Upper lobe of left lung (tissue), 6 donors: ENCODE measurements at regions not wholly inside any gene's neighbourhood (a gene's known extent, or its start where the extent isn't known, plus 50 kb on each side); places are given as distances from the start of the nearest gene placed in this dataset.
"Not testable (repeated sequence)": the region's sequence is repeated elsewhere in the genome, so short reads cannot be mapped to it uniquely, and the experiment has no call there.

Source experiments
- ATAC-seq, 2 donors: fragments of 200-7000 bp; cut with Tn5 transposase; one replicate each; pipeline ENCODE4 v1.9.1; 2022; ENCODE audit warnings: mild to moderate bottlenecking in 2 of 2, moderate library complexity in 2 of 2; ENCODE audit not compliant: low FRiP score in 2 of 2
- DNase-seq, 2 donors: peaks; one replicate each; pipeline ENCODE4 v3.0.0-alpha.2; 2019 to 2020
- H3K27ac ChIP-seq, 4 donors: fragments of 200-600 bp; sonication (generic); one replicate each; pipeline ENCODE4 v1.5.1; 2016 to 2019
- H3K27me3 ChIP-seq, 4 donors: fragments of 200-600 bp; sonication (generic); one replicate each; pipeline ENCODE4 v1.5.1; 2017 to 2019
- H3K36me3 ChIP-seq, 4 donors: fragments of 200-600 bp; sonication (generic); one replicate each; pipeline ENCODE4 v1.5.1; 2016 to 2019
- H3K4me1 ChIP-seq, 4 donors: fragments of 200-600 bp; sonication (generic); one replicate each; pipeline ENCODE4 v1.5.1; 2018 to 2019
- H3K4me3 ChIP-seq, 4 donors: fragments of 200-600 bp; sonication (generic); one replicate each; pipeline ENCODE4 v1.5.1; 2017 to 2019; ENCODE audit warnings: mild to moderate bottlenecking in 2 of 4, moderate library complexity in 1 of 4
- H3K9me3 ChIP-seq, 4 donors: fragments of 200-600 bp; sonication (generic); one replicate each; pipeline ENCODE4 v1.5.1; 2018 to 2019
- EP300 ChIP-seq, 4 donors: sonication (generic); formaldehyde crosslinking; IDR thresholded peaks; one replicate each; pipeline ENCODE4 v1.5.1; 2017; ENCODE audit warnings: antibody characterized with exemption in 4 of 4, control low read depth in 2 of 4
- POLR2AphosphoS5 ChIP-seq, 2 donors: sonication (generic); formaldehyde crosslinking; IDR thresholded peaks; one replicate each; pipeline ENCODE4 v1.5.1; 2017; ENCODE audit warnings: antibody characterized with exemption in 2 of 2
- WGBS, 2 donors: methylation state at CpG; one replicate each; pipeline ENCODE4 v1.1.5; 2017 to 2018; 5-methylcytosine and 5-hydroxymethylcytosine counted together
- TF ChIP-seq, protein P1 (sequence below), 6 experiments: fragments of 450-650 bp in 4 of 6; fragments of 200-600 bp in 2 of 6; sonication (generic) in 2 of 6; IDR thresholded peaks; one replicate each; pipeline ENCODE4 v1.5.1; 2016 to 2019; ENCODE audit warnings: antibody characterized with exemption in 6 of 6
- donor health status: DM: no; HTN: no; CAD: no; lungs with moderate emphysema.
- donor health status: DM: no; HTN: yes; CAD: no; lungs with severe emphysema.

DNA sequence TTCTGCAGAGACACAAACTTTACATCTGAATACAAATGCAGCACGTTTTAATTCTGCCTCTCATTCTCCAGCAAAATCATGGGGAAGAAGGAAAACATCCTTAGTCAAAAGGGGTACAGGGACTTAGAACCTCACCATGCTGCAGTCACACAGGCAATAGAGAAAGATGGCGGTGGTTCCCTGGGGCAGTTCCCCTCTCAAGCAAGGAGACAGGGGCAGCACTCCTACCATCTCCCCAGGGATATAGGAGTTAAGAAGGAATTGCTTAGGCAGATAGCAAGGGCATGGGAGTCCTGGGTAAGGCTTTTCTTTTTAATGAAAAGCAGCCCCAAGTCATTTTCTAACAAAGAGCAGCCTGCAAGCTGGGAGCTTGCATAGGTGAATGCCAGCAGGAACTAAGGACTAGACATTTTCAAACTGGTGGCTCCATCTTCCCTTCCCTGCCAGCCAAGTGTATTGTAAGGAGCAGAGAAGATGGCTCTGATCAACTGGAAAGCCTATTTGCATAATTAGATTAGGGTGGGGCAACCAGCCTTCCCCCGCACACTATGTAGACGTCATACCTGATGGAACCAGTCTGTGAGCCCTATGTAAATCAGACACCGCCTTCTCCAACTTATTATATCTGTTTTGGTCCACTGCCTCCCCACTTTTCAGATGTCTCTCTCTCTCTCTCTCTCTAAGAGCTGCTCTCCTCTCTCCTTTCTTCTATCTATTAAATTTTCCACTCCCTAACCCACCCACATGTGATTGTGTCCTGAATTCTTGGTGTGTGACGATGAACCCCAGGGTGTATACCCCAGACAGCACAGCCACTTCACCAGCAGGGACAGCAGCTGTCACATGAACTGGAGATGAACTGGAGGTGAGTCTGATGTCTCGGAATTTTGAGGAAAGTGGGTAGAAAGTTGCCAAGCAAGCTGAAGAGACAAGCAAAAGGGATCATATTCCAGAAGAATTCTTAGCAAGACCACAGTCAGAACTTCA lies 514.5 kb downstream of the IRS2 start:
- Histone ChIP-seq H3K4me1 (peaks cover 0 to 8% (median 3%) of the 10 kb centered on the region in 4 donors), H3K27me3 (no peaks in the 10 kb centered on the region), H3K4me3 (no peak overlapping the region), H3K27ac (peak overlapping the region in 2 of 4 donors; percentile 1 to 28), H3K36me3 (no peaks in the 10 kb centered on the region), H3K9me3 (no peaks in the 10 kb centered on the region)
- DNase-seq, result no peak
- TF ChIP-seq, protein P1, sequence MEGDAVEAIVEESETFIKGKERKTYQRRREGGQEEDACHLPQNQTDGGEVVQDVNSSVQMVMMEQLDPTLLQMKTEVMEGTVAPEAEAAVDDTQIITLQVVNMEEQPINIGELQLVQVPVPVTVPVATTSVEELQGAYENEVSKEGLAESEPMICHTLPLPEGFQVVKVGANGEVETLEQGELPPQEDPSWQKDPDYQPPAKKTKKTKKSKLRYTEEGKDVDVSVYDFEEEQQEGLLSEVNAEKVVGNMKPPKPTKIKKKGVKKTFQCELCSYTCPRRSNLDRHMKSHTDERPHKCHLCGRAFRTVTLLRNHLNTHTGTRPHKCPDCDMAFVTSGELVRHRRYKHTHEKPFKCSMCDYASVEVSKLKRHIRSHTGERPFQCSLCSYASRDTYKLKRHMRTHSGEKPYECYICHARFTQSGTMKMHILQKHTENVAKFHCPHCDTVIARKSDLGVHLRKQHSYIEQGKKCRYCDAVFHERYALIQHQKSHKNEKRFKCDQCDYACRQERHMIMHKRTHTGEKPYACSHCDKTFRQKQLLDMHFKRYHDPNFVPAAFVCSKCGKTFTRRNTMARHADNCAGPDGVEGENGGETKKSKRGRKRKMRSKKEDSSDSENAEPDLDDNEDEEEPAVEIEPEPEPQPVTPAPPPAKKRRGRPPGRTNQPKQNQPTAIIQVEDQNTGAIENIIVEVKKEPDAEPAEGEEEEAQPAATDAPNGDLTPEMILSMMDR (IDR thresholded peaks at IDR 0.05), result no peak
- TF ChIP-seq POLR2AphosphoS5 (IDR thresholded peaks at IDR 0.05) (no peak), EP300 (IDR thresholded peaks at IDR 0.05) (no peak)
- no peak for ATAC-seq
- WGBS, 2 donors, result 86 to 92% methylated on average over 7 of the region's 7 CpGs

DNA sequence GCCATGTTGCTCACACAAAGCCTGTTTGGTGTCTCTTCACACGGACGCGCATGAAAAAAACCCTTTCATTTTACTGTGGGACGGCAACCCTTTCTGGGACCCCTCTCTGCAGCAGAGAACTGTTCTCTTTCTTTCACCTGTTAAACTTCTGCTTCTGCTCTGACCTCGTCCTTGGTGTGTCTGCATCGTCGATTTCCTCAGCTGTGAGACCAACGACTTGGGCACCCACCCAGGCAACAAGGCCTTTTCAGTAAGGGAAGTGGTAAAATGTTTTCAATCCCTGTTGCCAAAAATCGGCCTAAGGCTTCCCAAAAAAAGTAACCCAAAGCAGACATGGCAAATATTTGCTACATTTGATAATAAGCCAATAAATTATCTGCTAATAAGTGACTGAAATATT lies 515.3 kb downstream of the IRS2 start:
- TF ChIP-seq EP300 (IDR thresholded peaks at IDR 0.05) (no peak), POLR2AphosphoS5 (IDR thresholded peaks at IDR 0.05) (no peak)
- Histone ChIP-seq H3K9me3 (no peaks in the 10 kb centered on the region), H3K4me3 (no peak overlapping the region), H3K4me1 (peaks cover 0 to 8% (median 3%) of the 10 kb centered on the region in 4 donors), H3K36me3 (no peaks in the 10 kb centered on the region), H3K27ac (no peak overlapping the region), H3K27me3 (no peaks in the 10 kb centered on the region)
- no peak for ATAC-seq
- no peak for DNase-seq
- WGBS, 2 donors, result 68 to 71% methylated on average over 9 of the region's 9 CpGs

DNA sequence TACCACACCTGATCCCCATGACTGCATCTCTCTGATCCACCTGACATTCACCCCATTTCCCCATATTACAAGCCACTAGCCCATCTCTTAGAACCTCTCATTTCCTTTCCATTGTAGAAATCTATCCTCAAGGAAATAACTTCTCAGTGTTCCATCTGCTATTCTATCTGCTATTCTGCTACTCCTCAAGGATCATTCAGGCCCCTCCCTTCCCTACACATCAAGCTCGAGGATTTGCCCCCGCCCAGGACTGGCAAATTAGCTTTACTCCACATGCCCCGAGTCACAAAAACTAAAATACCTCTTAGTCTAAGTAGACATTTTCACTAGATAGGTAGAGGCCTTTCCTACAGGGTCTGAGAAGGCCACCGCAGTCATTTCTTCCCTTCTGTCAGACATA lies 517.0 kb downstream of the IRS2 start:
- not testable (repeated sequence) for H3K4me3 ChIP-seq, H3K4me1 ChIP-seq, DNase-seq, H3K27me3 ChIP-seq, ATAC-seq, H3K27ac ChIP-seq, H3K9me3 ChIP-seq, H3K36me3 ChIP-seq
- 74 to 86% methylated on average over 4 of the region's 4 CpGs for WGBS, 2 donors

DNA sequence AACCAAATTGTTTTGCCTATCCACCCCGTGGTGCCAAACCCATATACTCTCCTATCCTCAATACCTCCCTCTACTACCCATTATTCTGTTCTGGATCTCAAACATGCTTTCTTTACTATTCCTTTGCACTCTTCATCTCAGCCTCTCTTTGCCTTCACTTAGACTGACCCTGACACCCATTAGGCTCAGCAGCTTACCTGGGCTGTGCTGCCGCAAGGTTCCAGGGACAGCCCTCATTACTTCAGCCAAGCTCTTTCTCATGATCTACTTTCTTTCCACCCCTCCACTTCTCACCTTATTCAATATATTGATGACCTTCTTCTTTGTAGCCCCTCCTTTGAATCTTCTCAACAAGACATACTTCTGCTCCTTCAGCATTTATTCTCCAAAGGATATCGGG lies 517.9 kb downstream of the IRS2 start:
- not testable (repeated sequence) for H3K36me3 ChIP-seq, H3K27me3 ChIP-seq, DNase-seq, H3K4me1 ChIP-seq, ATAC-seq, H3K9me3 ChIP-seq
- WGBS, 2 donors, result 79 to 88% methylated on average over 3 of the region's 3 CpGs
- Histone ChIP-seq H3K4me3 (peak overlapping the region in 3 of 4 donors; percentile 33 to 38 (median 36)), H3K27ac (peak overlapping the region in 3 of 4 donors; percentile 42 to 67 (median 43))

DNA sequence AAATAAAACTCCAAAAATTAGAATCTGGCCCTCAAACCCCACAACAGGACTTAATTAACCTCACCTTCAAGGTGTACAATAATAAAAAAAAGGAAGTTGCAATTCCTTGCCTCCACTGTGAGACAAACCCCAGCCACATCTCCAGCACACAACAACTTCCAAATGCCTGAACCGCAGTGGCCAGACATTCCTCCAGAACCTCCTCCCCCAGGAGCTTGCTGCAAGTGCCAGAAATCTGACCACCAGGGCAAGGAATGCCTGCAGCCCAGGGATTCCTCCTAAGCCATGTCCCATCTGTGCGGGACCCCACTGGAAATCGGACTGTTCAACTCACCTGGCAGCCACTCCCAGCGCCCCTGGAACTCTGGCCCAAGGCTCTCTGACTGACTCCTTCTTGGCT lies 519.0 kb downstream of the IRS2 start:
- not testable (repeated sequence) for DNase-seq, H3K4me1 ChIP-seq, ATAC-seq, H3K27me3 ChIP-seq, H3K36me3 ChIP-seq, H3K9me3 ChIP-seq
- WGBS, 2 donors, result 85 to 87% methylated on average over 3 to 4 of the region's 4 CpGs
- peak overlapping the region; percentile 34 to 76 (median 51) for H3K27ac ChIP-seq
- H3K4me3 ChIP-seq, result peak overlapping the region in 3 of 4 donors; percentile 33 to 38 (median 36)

DNA sequence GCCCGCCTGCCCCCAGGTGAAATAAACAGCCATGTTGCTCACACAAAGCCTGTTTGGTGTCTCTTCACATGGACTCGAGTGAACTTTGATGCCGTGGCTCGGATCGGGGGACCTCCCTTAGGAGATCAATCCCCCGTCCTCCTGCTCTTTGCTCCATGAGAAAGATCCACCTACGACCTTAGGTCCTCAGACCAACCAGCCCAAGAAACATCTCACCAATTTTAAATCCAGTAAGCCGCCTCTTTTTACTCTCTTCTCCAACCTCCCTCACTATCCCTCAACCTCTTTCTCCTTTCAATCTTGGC lies 521.0 kb downstream of the IRS2 start:
- H3K4me3 ChIP-seq, result peak overlapping the region in 2 of 4 donors; percentile 16 to 26
- not testable (repeated sequence) for ATAC-seq
- 71 to 83% methylated on average over 8 of the region's 8 CpGs for WGBS, 2 donors

DNA sequence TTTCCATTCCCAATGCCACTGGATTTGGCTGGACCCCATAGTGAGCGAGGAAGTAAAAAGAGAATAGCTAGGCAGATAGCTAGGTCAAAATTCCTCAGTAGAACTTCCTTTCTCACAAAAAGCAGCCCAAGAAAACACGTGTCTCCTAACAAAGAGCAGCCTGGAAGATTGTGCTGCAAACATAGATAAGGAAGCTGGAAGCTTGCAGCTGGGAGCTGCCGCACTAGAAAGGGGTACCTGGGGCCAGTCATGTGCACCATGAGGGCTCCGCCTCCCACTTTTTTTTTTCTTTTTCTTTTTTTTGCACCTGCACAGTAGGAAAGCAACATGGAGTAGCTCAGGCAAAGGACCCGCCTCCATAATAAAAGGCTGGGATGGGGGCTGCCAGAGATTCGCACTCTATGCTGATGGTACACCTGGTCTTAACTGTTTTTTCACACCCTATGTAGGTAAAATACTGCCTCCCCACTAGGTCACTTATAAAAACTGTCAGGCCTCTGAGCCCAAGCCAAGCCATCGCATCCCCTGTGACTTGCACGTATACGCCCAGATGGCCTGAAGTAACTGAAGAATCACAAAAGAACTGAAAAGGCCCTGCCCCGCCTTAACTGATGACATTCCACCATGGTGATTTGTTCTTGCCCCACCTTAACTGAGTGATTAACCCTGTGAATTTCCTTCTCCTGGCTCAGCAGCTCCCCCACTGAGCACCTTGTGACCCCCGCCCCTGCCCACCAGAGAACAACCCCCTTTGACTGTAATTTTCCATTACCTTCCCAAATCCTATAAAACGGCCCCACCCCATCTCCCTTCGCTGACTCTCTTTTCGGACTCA lies 521.6 kb downstream of the IRS2 start:
- DNase-seq, H3K9me3 ChIP-seq, ATAC-seq, H3K4me1 ChIP-seq, H3K27me3 ChIP-seq, H3K4me3 ChIP-seq, H3K27ac ChIP-seq, H3K36me3 ChIP-seq: not testable (repeated sequence)
- 69 to 76% methylated on average over 12 to 14 of the region's 14 CpGs for WGBS, 2 donors

More for the DNA sequence above, 521.0 kb downstream of the IRS2 start:
- not testable (repeated sequence) for H3K4me1 ChIP-seq, H3K27ac ChIP-seq, H3K36me3 ChIP-seq, H3K27me3 ChIP-seq, DNase-seq, H3K9me3 ChIP-seq

DNA sequence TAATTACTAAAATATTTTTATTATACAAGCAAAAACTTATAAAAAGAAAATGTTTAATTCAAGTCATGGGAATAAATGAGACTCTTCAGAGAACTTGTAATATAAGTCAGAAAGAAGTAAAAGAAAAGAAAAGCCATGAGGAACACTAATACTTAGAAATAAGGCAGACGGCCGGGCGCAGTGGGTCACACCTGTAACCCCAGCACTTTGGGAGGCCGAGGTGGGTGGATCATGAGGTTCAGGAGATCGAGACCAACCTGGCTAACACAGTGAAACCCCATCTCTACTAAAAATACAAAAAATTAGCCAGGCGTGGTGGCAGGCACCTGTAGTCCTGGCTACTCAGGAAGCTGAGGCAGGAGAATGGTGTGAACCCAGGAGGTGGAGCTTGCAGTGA lies 528.6 kb downstream of the IRS2 start:
- not testable (repeated sequence) for H3K4me1 ChIP-seq, H3K27me3 ChIP-seq, ATAC-seq, H3K4me3 ChIP-seq, DNase-seq, H3K36me3 ChIP-seq, H3K9me3 ChIP-seq
- 88 to 92% methylated on average over 6 of the region's 6 CpGs for WGBS, 2 donors
- H3K27ac ChIP-seq, result peak overlapping the region in 2 of 4 donors; percentile 57 to 67
